ENCODE measurements at regions not wholly inside any gene's neighbourhood (a gene's known extent, or its start where the extent isn't known, plus 50 kb on each side); places are given as distances from the start of the nearest gene placed in this dataset.
"Not testable (repeated sequence)": the region's sequence is repeated elsewhere in the genome, so short reads cannot be mapped to it uniquely, and the experiment has no call there.

GRCh38 chr2:234796045-234796591 lies 155.7 kb upstream of the SH3BP4 start:
- no peak for DNase-seq

- DNase-seq, result no peak
Observed at GRCh38 chr2:234795272-234795920, 156.4 kb upstream of the SH3BP4 start.

GRCh38 chr2:234794866-234795265 lies 157.0 kb upstream of the SH3BP4 start:
- DNase-seq, result no peak

GRCh38 chr2:234793212-234793785 lies 158.5 kb upstream of the SH3BP4 start:
- no peak for DNase-seq

- no peak for DNase-seq
Observed at GRCh38 chr2:234792621-234793022, 159.2 kb upstream of the SH3BP4 start.

GRCh38 chr2:234792096-234792495 lies 159.7 kb upstream of the SH3BP4 start:
- not testable (repeated sequence) for DNase-seq

- no peak for DNase-seq
Observed at GRCh38 chr2:234790380-234790779, 161.4 kb upstream of the SH3BP4 start.

GRCh38 chr2:234789556-234790325 lies 162.1 kb upstream of the SH3BP4 start:
- no peak for DNase-seq

- DNase-seq, result no peak
Observed at GRCh38 chr2:234788841-234789240, 163.0 kb upstream of the SH3BP4 start.

GRCh38 chr2:234788381-234788780 lies 163.4 kb upstream of the SH3BP4 start:
- no peak for DNase-seq

GRCh38 chr2:234787114-234787513 lies 164.7 kb upstream of the SH3BP4 start:
- DNase-seq, result no peak

- DNase-seq, result no peak
Observed at GRCh38 chr2:234773764-234774409, 177.9 kb upstream of the SH3BP4 start.

- DNase-seq, result no peak
Observed at GRCh38 chr2:234773129-234773528, 178.7 kb upstream of the SH3BP4 start.

- no peak for DNase-seq
Observed at GRCh38 chr2:234772733-234773060, 179.1 kb upstream of the SH3BP4 start.

GRCh38 chr2:234771980-234772732 lies 179.7 kb upstream of the SH3BP4 start:
- no peak for DNase-seq

GRCh38 chr2:234771176-234771575 lies 180.6 kb upstream of the SH3BP4 start:
- no peak for DNase-seq

- no peak for DNase-seq
Observed at GRCh38 chr2:234770715-234771141, 181.1 kb upstream of the SH3BP4 start.

GRCh38 chr2:234770031-234770506 lies 181.7 kb upstream of the SH3BP4 start:
- DNase-seq, result no peak

- DNase-seq, result no peak
Observed at GRCh38 chr2:234768608-234769196, 183.1 kb upstream of the SH3BP4 start.

GRCh38 chr2:234765279-234765678 lies 186.5 kb upstream of the SH3BP4 start:
- no peak for DNase-seq

GRCh38 chr2:234764372-234764771 lies 187.4 kb upstream of the SH3BP4 start:
- DNase-seq, result no peak
